Large intestine (tissue), 3 donors: ENCODE measurements at regions not wholly inside any gene's neighbourhood (a gene's known extent, or its start where the extent isn't known, plus 50 kb on each side); places are given as distances from the start of the nearest gene placed in this dataset.

Experiments
- DNase-seq, 2 donors: peaks; one replicate each; pipeline versions ENCODE4 v3.0.0 to v3.0.0-alpha.2; 2013
- H3K27ac ChIP-seq: one replicate; pipeline ENCODE4 v1.5.1; 2013; ENCODE audit warnings: low read length
- H3K27me3 ChIP-seq: 2 replicates; pipeline ENCODE4 v1.6.1; 2013; ENCODE audit warnings: low read length; ENCODE audit not compliant: control insufficient read depth, insufficient read depth
- H3K36me3 ChIP-seq: 2 replicates; pipeline ENCODE4 v1.6.1; 2013; ENCODE audit warnings: low read length; ENCODE audit not compliant: control insufficient read depth, insufficient read depth
- H3K4me1 ChIP-seq: one replicate; pipeline ENCODE4 v1.6.1; 2013; ENCODE audit warnings: low read length; ENCODE audit not compliant: control insufficient read depth, insufficient read depth
- H3K4me3 ChIP-seq: one replicate; pipeline ENCODE4 v1.5.1; 2013; ENCODE audit warnings: low read length
- H3K9me3 ChIP-seq: one replicate; pipeline ENCODE4 v1.6.1; 2013; ENCODE audit warnings: mild to moderate bottlenecking, low read depth, low read length, moderate library complexity; ENCODE audit not compliant: control insufficient read depth
- WGBS: methylation state at CpG from one replicate; pipeline ENCODE4 v1.1.5; 2013; ENCODE audit warnings: low lambda C conversion rate; ENCODE audit not compliant: insufficient coverage; 5-methylcytosine and 5-hydroxymethylcytosine counted together

- 68% methylated on average over 7 of the region's 16 CpGs for WGBS
Measured at GRCh38 chr5:68962757-68963484, 130.9 kb upstream of the SLC30A5 start.

DNA sequence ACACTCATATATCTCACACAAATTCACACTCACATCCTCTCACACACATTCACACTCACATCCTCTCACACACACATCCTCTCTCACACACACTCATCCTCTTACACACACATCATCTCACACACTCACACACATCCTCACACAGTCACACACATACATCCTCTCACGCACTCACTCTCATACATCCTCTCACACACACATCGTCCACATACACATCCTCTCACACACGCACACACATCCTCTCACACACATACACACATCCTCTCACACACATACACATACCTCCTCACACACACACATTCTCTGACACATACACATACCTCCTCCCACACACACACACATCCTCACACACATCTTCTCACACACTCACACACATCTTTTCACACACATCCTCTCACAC lies 129.1 kb upstream of the SLC30A5 start:
- Histone ChIP-seq H3K4me3 (no peak overlapping the region), H3K4me1 (no peaks in the 10 kb centered on the region), H3K27ac (no peak overlapping the region), H3K27me3 (no peaks in the 10 kb centered on the region), H3K36me3 (no peaks in the 10 kb centered on the region), H3K9me3 (no peaks in the 10 kb centered on the region)
- 100% methylated on average over 3 of the region's 3 CpGs for WGBS
- no peak for DNase-seq

More at GRCh38 chr5:68962757-68963484, 130.9 kb upstream of the SLC30A5 start:
- Histone ChIP-seq H3K27ac (no peak overlapping the region), H3K4me1 (no peaks in the 10 kb centered on the region), H3K27me3 (no peaks in the 10 kb centered on the region), H3K4me3 (no peak overlapping the region), H3K9me3 (no peaks in the 10 kb centered on the region), H3K36me3 (no peaks in the 10 kb centered on the region)
- peak; percentile 23 to 63 for DNase-seq

DNA sequence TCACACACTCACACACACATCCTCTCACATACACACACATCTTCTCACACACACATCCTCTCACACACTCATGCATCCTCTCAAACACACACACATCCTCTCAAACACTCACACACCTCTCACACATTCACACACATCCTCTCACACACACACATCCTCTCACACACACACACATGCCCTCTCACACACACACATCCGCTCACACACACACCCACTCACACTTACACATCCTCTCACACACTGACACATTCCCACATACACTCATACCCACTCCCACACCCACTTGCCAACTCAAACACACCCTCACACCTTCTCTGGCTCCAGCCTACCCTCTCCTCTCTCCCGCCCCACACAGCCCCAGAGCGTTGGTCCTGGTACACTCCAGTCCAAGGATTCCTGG lies 127.9 kb upstream of the SLC30A5 start:
- no peaks in the 10 kb centered on the region for H3K36me3 ChIP-seq
- H3K9me3 ChIP-seq: no peaks in the 10 kb centered on the region
- no peak for DNase-seq
- H3K4me1 ChIP-seq: no peaks in the 10 kb centered on the region
- H3K27ac ChIP-seq: no peak overlapping the region
- WGBS: 100% methylated on average over 1 of the region's 3 CpGs
- no peaks in the 10 kb centered on the region for H3K27me3 ChIP-seq
- no peak overlapping the region for H3K4me3 ChIP-seq

DNA sequence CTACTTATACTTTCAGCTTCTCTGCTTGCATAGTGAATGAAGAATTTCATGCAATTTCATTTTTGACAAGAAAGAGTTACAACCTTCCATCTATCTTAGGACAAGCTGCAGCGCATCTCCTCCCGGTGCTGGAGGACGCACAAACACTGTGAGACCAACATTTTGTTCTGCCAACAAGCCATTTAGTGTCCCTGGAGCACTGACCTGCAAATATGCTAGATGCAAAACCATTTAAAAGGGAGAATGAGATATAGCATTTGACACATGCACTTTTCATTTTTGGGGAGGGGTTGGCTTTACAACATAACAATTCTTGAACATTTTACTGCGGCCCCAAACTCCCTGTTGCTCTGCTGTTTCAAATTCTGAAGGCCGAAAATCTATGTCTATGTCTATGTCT lies 127.2 kb upstream of the SLC30A5 start:
- DNase-seq: no peak
- H3K27ac ChIP-seq: no peak overlapping the region

DNA sequence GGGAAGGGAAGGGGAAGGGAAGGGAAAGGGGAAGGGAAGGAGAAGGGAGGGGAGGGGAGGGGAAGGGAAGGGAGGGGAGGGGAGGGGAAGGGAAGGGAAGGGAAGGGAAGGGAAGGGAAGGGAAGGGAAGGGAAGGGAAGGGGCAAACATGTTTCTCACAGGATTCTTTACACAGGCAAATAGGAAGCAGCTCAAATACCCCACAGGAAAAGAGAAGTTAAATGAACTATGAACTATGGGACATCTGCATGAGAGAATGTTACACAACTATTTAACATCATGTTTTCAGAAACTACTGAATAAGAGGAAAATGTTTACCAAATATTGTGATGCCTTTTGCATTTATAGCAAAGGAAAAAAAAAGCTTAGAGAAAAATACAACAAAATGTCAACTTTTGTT lies 125.4 kb upstream of the SLC30A5 start:
- no peaks in the 10 kb centered on the region for H3K9me3 ChIP-seq
- DNase-seq: no peak
- no peak overlapping the region for H3K4me3 ChIP-seq
- H3K27ac ChIP-seq: no peak overlapping the region
- no peaks in the 10 kb centered on the region for H3K36me3 ChIP-seq
- H3K27me3 ChIP-seq: no peaks in the 10 kb centered on the region
- H3K4me1 ChIP-seq: no peaks in the 10 kb centered on the region

More for the DNA sequence above, 127.2 kb upstream of the SLC30A5 start:
- no peaks in the 10 kb centered on the region for H3K36me3 ChIP-seq
- WGBS: 93% methylated on average over 3 of the region's 5 CpGs
- H3K9me3 ChIP-seq: no peaks in the 10 kb centered on the region
- no peak overlapping the region for H3K4me3 ChIP-seq
- H3K27me3 ChIP-seq: no peaks in the 10 kb centered on the region
- no peaks in the 10 kb centered on the region for H3K4me1 ChIP-seq

DNA sequence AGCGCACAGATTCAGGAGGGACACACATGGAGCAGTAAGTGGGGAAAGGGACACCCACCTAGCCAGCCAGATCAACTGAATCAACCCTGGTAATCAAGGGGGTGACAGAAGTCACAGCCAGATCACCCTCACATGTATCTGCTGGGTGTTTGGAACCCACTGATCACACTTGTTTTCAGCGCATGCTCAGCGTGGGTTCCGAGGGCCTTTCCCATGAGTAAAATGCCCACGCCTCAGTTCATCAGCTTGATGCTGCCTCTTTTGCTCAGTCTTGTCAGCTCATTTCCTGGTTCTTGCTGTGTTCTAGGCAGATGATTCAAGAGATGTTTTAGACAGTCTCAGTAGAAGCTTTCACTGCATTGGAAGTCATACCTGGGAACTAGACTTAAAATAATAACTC lies 123.2 kb upstream of the SLC30A5 start:
- WGBS: no CpG with 5 or more reads among the region's 5 CpGs
- no peaks in the 10 kb centered on the region for H3K4me1 ChIP-seq
- DNase-seq: no peak
- H3K4me3 ChIP-seq: no peak overlapping the region
- H3K9me3 ChIP-seq: peaks cover under 1% of the 10 kb centered on the region
- no peaks in the 10 kb centered on the region for H3K27me3 ChIP-seq
- H3K27ac ChIP-seq: no peak overlapping the region
- no peaks in the 10 kb centered on the region for H3K36me3 ChIP-seq

GRCh38 chr5:68973696-68974095 lies 120.1 kb upstream of the SLC30A5 start:
- DNase-seq: no peak
- H3K36me3 ChIP-seq: no peaks in the 10 kb centered on the region

DNA sequence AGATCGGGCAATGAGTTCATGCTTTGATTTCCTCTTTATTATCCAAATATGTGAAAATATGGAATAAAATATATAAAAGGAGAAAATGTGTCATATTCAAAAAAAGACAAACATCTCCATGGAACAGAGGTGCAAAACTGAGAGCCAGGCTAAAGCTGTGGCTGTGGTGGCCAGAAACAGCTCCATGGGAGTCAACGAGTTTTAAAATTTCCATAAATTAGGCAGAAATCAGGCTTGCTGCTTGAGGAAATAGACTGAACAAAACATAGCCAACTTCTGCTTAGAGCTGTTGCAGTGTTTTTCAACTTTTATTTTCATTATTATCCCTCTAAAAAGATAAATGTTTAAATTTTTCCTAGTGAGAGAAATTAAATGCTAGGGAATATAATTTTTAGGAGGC lies 110.8 kb upstream of the SLC30A5 start:
- Histone ChIP-seq H3K27me3 (no peaks in the 10 kb centered on the region), H3K27ac (no peak overlapping the region), H3K36me3 (no peaks in the 10 kb centered on the region), H3K4me3 (no peak overlapping the region), H3K4me1 (no peaks in the 10 kb centered on the region), H3K9me3 (no peaks in the 10 kb centered on the region)
- no peak for DNase-seq
- WGBS: no CpG with 5 or more reads among the region's 2 CpGs

More at GRCh38 chr5:68973696-68974095, 120.1 kb upstream of the SLC30A5 start:
- no peaks in the 10 kb centered on the region for H3K4me1 ChIP-seq
- 100% methylated on average over 1 of the region's 5 CpGs for WGBS
- H3K27me3 ChIP-seq: no peaks in the 10 kb centered on the region
- H3K27ac ChIP-seq: no peak overlapping the region
- no peak overlapping the region for H3K4me3 ChIP-seq
- H3K9me3 ChIP-seq: peaks cover 4% of the 10 kb centered on the region

- WGBS: no CpG with 5 or more reads among the region's 3 CpGs
Measured at GRCh38 chr5:68983959-68984358, 109.9 kb upstream of the SLC30A5 start.

GRCh38 chr5:68991279-68992084 lies 102.3 kb upstream of the SLC30A5 start:
- Histone ChIP-seq H3K36me3 (no peaks in the 10 kb centered on the region), H3K27ac (no peak overlapping the region), H3K27me3 (no peaks in the 10 kb centered on the region), H3K4me1 (no peaks in the 10 kb centered on the region), H3K4me3 (no peak overlapping the region), H3K9me3 (no peaks in the 10 kb centered on the region)
- WGBS: no CpG with 5 or more reads among the region's 1 CpG
- no peak for DNase-seq

More at GRCh38 chr5:68983959-68984358, 109.9 kb upstream of the SLC30A5 start:
- DNase-seq: no peak
- Histone ChIP-seq H3K27ac (no peak overlapping the region), H3K4me1 (no peaks in the 10 kb centered on the region), H3K4me3 (no peak overlapping the region), H3K36me3 (no peaks in the 10 kb centered on the region), H3K27me3 (no peaks in the 10 kb centered on the region), H3K9me3 (no peaks in the 10 kb centered on the region)
